Gastrocnemius medialis (tissue), 4 donors: ENCODE measurements at regions not wholly inside any gene's neighbourhood (a gene's known extent, or its start where the extent isn't known, plus 50 kb on each side); places are given as distances from the start of the nearest gene placed in this dataset.

Experiments used
- ATAC-seq, 2 donors: fragments of 150-250 bp; one replicate each; pipeline ENCODE4 v1.9.1; 2016
- DNase-seq, 2 donors: peaks; one replicate each; pipeline ENCODE4 v3.0.0-alpha.2; 2019
- H3K27ac ChIP-seq, 4 donors: fragments of 200-600 bp; sonication (generic); 1 replicate in 1 of 4; 2 replicates in 3 of 4; pipeline ENCODE4 v1.5.1; 2016 to 2018; ENCODE audit warnings: mild to moderate bottlenecking in 2 of 4, moderate library complexity in 1 of 4
- H3K27me3 ChIP-seq, 3 donors: fragments of 200-600 bp; sonication (generic) in 2 of 3; 1 replicate in 1 of 3; 2 replicates in 2 of 3; pipeline versions ENCODE4 v1.5.1 to v1.6.0; 2016 to 2019; ENCODE audit warnings: mild to moderate bottlenecking in 1 of 3, moderate library complexity in 1 of 3
- H3K36me3 ChIP-seq, 2 donors: fragments of 200-600 bp; sonication (generic) in 1 of 2; one replicate each; pipeline ENCODE4 v1.5.1; 2017 to 2018
- H3K4me1 ChIP-seq, 2 donors: fragments of 200-600 bp; sonication (generic) in 1 of 2; one replicate each; pipeline ENCODE4 v1.5.1; 2016 to 2017; ENCODE audit warnings: mild to moderate bottlenecking in 2 of 2
- H3K4me3 ChIP-seq, 4 donors: fragments of 200-600 bp; sonication (generic) in 3 of 4; 1 replicate in 1 of 4; 2 replicates in 3 of 4; pipeline ENCODE4 v1.5.1; 2016 to 2019; ENCODE audit warnings: mild to moderate bottlenecking in 2 of 4
- H3K9me3 ChIP-seq, 3 donors: fragments of 200-600 bp; sonication (generic) in 2 of 3; 1 replicate in 1 of 3; 2 replicates in 2 of 3; pipeline ENCODE4 v1.5.1; 2016 to 2019
- CTCF ChIP-seq, 5 experiments: fragments of 450-650 bp in 3 of 5; fragments of 200-600 bp in 2 of 5; sonication (generic) in 2 of 5; IDR thresholded peaks in 4 of 5; conservative IDR thresholded peaks in 1 of 5; 1 replicate in 4 of 5; 2 replicates in 1 of 5; pipeline ENCODE4 v1.5.1; 2016 to 2019; ENCODE audit warnings: antibody characterized with exemption in 5 of 5, mild to moderate bottlenecking in 3 of 5, moderate library complexity in 3 of 5
- POLR2A ChIP-seq, 2 donors: fragments of 450-650 bp; IDR thresholded peaks; one replicate each; pipeline ENCODE4 v1.6.1; 2017; ENCODE audit warnings: antibody characterized with exemption in 2 of 2, mild to moderate bottlenecking in 2 of 2, moderate library complexity in 2 of 2
- in situ Hi-C, 4 donors: fragments of 200-750 bp; cut with MboI; loops; one replicate each; pipeline versions ENCODE4 v1.15.0 to v1.8.0; 2017; ENCODE audit warnings: low sequenced_read_pairs in 4 of 4
- intact Hi-C: fragments of 100-400 bp; cut with DNase I; formaldehyde crosslinking; loops from one replicate; pipeline ENCODE4 v1.15.1; 2023; ENCODE audit warnings: low total_unique reads

GRCh38 chr17:77646046-77646430 is 312.5 kb upstream of the TNRC6C start:
- ATAC-seq (no peak), DNase-seq (no peak)
- intact Hi-C loops (no loop called here), in situ Hi-C loops (no loop called here)
- TF ChIP-seq POLR2A (IDR thresholded peaks at IDR 0.05) = no peak
- no peaks in the 10 kb centered on the region for H3K36me3 ChIP-seq
- H3K27ac ChIP-seq = no peak overlapping the region
- H3K4me1 ChIP-seq = peaks cover 7 to 12% of the 10 kb centered on the region in 2 donors
- H3K27me3 ChIP-seq = no peaks in the 10 kb centered on the region
- H3K9me3 ChIP-seq = no peaks in the 10 kb centered on the region
- no peak overlapping the region for H3K4me3 ChIP-seq

GRCh38 chr17:77647531-77647930 is 311.0 kb upstream of the TNRC6C start:
- no peak for ATAC-seq
- intact Hi-C loops = no loop called here

GRCh38 chr17:77649717-77650211 is 308.7 kb upstream of the TNRC6C start:
- intact Hi-C loops = loop anchor here (1.0 kb wide), 1 partner anchor 107 kb away; no protein-coding TSS in a partner anchor
- Histone ChIP-seq H3K36me3 (no peaks in the 10 kb centered on the region), H3K4me3 (no peak overlapping the region), H3K4me1 (peaks cover 4 to 9% of the 10 kb centered on the region in 2 donors), H3K9me3 (no peaks in the 10 kb centered on the region), H3K27me3 (no peaks in the 10 kb centered on the region), H3K27ac (no peak overlapping the region)
- DNase-seq (no peak), ATAC-seq (no peak)
- TF ChIP-seq CTCF (IDR thresholded peaks at IDR 0.05 in 4 of 5, conservative IDR thresholded peaks at IDR 0.05 in 1 of 5) (no peak), POLR2A (IDR thresholded peaks at IDR 0.05) (no peak)
- in situ Hi-C loops = loop anchor here in 1 of 4 donors (25.0 kb wide), 1 partner anchor 87 kb away; no protein-coding TSS in a partner anchor

More at GRCh38 chr17:77647531-77647930, 311.0 kb upstream of the TNRC6C start:
- in situ Hi-C loops = no loop called here
- no peak overlapping the region for H3K27ac ChIP-seq
- H3K36me3 ChIP-seq = no peaks in the 10 kb centered on the region
- no peaks in the 10 kb centered on the region for H3K9me3 ChIP-seq
- no peak for TF ChIP-seq CTCF (IDR thresholded peaks at IDR 0.05 in 4 of 5, conservative IDR thresholded peaks at IDR 0.05 in 1 of 5)
- TF ChIP-seq POLR2A (IDR thresholded peaks at IDR 0.05) = no peak
- peaks cover 7 to 12% of the 10 kb centered on the region in 2 donors for H3K4me1 ChIP-seq
- H3K27me3 ChIP-seq = no peaks in the 10 kb centered on the region
- no peak overlapping the region for H3K4me3 ChIP-seq
- DNase-seq = no peak

GRCh38 chr17:77651988-77652387 is 306.5 kb upstream of the TNRC6C start:
- no peak overlapping the region for H3K4me3 ChIP-seq
- TF ChIP-seq POLR2A (IDR thresholded peaks at IDR 0.05) = no peak
- TF ChIP-seq CTCF (IDR thresholded peaks at IDR 0.05 in 4 of 5, conservative IDR thresholded peaks at IDR 0.05 in 1 of 5) = no peak
- no peaks in the 10 kb centered on the region for H3K9me3 ChIP-seq
- no peak for DNase-seq
- H3K27ac ChIP-seq = no peak overlapping the region
- no peak for ATAC-seq
- no peaks in the 10 kb centered on the region for H3K36me3 ChIP-seq
- in situ Hi-C loops = loop anchor here in 1 of 4 donors (25.0 kb wide), 1 partner anchor 90 kb away; no protein-coding TSS in a partner anchor
- intact Hi-C loops = no loop called here
- peaks cover 0 to 9% (median 4%) of the 10 kb centered on the region in 3 donors for H3K27me3 ChIP-seq
- no peaks in the 10 kb centered on the region for H3K4me1 ChIP-seq

GRCh38 chr17:77654296-77654695 is 304.2 kb upstream of the TNRC6C start:
- ATAC-seq = no peak
- intact Hi-C loops = no loop called here

More at GRCh38 chr17:77654296-77654695, 304.2 kb upstream of the TNRC6C start:
- H3K27me3 ChIP-seq = peaks cover 5 to 21% (median 9%) of the 10 kb centered on the region in 3 donors
- TF ChIP-seq CTCF (IDR thresholded peaks at IDR 0.05 in 4 of 5, conservative IDR thresholded peaks at IDR 0.05 in 1 of 5) = no peak
- TF ChIP-seq POLR2A (IDR thresholded peaks at IDR 0.05) = no peak
- no peaks in the 10 kb centered on the region for H3K36me3 ChIP-seq
- DNase-seq = no peak
- H3K9me3 ChIP-seq = no peaks in the 10 kb centered on the region
- H3K4me1 ChIP-seq = no peaks in the 10 kb centered on the region
- H3K27ac ChIP-seq = no peak overlapping the region
- in situ Hi-C loops = loop anchor here in 1 of 4 donors (25.0 kb wide), 1 partner anchor 92 kb away; no protein-coding TSS in a partner anchor
- no peak overlapping the region for H3K4me3 ChIP-seq
